HG03575 (cell line): ENCODE measurements at regions not wholly inside any gene's neighbourhood (a gene's known extent, or its start where the extent isn't known, plus 50 kb on each side); places are given as distances from the start of the nearest gene placed in this dataset.

Experiments used
- ATAC-seq: cut with Tn5 transposase; IDR thresholded peaks from one replicate; pipeline ENCODE4 v1.9.1; 2021; ENCODE audit not compliant: unreplicated experiment, insufficient number of reproducible peaks, low FRiP score; ENCODE audit errors: extremely low read depth

DNA sequence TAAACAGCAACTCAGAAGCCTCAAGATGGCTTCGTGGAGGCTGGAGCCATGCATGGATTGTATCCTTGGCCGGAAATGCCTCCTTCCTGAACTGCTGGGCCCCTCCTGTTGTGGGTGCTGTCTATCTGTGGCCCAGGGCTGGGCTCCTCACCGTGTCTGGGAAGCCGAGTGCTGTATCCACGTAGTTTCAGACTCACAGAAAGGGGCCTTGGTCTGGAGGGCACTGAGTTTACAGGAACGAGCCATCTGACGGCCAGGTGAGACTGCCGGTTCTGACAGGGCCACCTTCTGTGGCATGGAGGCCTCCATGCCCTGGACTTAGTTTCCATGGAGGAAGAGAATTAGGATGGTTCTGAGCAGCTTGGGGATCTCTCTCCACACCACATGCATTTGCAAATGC, 142.2 kb downstream of the ERMARD start:
- no peak for ATAC-seq

DNA sequence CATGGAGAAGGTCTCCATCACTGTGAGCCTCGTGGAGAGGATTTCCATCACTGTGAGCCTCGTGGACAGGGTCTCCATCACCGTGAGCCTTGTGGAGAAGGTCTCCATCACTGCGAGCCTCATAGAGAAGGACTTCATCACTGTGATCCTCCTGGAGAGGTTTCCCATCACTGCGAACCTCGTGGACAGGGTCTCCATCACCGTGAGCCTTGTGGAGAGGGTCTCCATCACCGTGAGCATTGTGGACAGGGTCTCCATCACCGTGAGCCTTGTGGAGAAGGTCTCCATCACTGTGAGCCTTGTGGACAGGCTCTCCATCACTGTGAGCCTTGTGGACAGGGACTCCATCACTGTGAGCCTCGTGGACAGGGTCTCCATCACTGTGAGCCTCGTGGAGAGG, 140.4 kb downstream of the ERMARD start:
- no peak for ATAC-seq

DNA sequence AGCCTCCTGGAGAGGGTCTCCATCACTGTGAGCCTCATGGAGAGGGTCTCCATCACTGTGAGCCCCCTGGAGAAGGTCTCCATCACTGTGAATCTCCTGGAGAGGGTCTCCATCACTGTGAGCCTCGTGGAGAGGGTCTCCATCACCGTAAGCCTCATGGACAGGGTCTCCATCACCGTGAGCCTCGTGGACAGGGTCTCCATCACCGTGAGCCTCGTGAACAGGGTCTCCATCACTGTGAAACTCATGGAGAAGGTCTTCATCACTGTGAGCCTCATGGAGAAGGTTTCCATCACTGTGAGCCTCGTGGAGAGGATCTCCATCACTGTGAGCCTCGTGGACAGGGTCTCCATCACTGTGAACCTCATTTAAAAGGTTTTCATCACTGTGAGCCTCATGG, 140.0 kb downstream of the ERMARD start:
- ATAC-seq = no peak

DNA sequence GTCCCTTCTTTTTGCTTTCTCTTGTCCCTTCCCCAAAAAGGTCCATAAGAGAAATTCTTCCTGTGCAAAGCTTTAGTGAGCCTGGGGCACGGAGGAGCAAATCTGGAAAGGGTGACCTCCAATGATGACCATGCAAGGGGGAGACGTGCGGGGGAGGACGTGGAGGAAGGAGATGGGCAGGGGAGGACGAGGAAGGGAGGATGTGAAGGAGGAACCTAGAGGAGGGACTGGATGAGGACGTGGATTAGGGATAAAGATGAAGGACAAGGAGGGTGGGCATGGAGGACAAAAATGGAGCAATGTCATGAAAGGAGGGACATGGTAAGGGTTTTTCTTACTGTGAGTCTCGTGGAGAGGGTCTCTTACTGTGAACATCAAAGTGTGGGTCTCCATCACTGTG, 139.5 kb downstream of the ERMARD start:
- no peak for ATAC-seq

DNA sequence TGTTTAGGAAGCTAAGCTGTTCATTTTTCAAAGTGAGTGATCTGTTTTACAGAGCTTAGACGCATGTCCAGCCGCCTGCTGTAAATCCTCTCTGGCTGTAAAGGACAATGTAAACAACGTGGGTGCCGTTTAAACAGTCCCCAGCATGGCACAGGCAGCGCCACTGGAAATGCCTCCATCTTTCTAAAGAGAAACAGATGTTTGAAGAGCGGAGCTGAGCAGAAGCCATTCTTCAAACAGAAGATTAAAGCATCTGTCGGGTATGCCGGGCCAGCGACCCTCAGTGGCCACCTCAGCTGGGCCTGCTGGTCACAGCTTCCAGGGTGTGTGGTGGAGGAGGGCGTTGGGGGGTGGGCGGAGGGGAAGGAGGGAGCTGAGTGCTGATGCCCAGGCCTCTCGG, 138.6 kb downstream of the ERMARD start:
- ATAC-seq = no peak

DNA sequence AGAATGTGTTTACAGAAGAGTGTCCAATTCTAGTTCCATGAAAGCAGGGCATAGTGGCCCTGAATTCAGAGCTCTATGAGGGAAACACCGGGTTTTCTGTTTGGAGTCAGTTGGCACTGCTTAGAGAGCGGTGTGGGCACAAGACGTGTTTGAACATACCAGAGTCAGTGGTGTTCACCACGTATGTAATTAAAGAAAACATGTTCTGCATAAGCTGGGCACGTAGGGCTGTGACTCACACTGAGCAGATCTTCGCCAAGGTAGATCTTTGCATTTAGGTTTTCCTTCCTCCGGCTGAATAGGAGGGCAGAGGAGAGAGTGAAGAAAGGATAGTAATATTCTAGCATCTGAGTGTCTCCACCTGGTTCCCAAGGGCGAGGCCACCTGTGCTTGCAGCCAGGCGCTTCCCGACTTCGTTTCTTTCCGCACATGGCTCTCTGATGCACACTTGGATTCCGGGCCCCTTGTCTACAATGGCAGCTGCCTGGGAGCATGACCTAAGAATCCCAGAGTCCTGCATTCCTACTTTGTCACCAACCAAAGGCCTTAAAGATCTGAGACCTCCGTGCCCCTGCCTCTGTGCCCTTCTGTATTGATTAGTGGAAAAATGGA, 136.2 kb downstream of the ERMARD start:
- ATAC-seq = no peak

DNA sequence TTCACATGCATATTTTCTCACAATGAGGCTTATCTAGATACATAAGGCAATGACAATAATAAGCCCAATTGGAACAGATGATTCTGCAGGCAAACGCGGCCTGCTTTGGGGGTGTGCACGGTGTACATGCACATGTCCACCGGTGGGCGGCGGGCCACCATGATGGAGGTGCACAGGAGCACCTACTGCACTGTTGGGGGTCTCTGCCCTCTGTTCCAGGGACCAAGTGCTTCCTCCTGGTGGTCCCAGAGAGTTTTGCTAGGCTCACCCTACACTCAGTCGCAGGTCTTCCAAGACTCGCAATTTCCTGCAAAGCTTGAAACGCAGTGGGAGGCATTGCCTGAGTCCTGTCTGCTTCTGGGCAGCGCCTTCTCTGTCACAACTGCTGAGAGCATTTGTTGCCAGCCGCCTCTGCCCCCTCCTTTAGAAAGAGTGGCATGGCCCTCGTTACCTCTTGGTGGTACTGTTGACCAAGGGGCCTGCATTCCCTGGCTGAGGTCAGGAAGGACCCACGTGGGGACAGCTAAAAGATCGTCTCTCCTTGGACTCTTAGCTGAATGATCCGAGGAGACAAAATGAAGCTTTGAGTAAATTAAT, 135.3 kb downstream of the ERMARD start:
- no peak for ATAC-seq

DNA sequence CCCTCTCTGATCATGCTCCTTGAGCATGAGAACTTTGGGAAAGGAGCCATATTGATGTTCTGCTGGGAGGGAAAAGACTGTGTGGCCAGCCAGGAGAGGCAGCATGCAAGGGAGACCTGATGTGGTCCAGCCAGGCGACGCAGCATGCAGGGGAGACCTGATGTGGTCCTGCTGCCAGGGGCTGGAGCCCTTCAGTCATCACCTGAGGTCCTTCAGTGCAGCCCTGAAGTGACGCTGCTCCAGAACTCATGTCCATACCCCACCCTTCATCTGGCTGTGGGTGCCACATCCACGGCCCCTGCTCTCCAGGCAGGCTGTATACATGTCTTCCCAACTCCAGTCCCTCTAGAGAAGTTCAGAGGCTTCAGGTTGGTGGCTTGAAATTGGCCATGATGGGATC, 134.4 kb downstream of the ERMARD start:
- no peak for ATAC-seq

DNA sequence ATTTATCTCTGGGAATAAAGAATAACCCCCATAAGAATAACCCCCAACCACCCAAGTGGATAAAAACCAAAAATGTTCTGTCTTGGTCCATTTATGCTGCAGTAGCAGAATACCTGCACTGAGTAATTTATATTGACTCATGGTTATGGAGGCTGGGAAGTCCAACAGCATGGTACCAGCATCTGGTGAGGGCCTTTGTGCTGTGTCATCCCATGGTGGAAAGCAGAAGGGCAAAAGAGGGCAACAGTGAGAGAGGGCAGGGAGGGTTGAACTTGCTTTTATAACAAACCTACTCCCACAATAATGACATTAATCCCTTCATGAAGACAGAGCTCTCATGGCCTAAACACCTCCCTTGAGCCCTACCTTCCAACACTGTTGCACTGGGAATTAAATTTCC, 133.7 kb downstream of the ERMARD start:
- no peak for ATAC-seq

DNA sequence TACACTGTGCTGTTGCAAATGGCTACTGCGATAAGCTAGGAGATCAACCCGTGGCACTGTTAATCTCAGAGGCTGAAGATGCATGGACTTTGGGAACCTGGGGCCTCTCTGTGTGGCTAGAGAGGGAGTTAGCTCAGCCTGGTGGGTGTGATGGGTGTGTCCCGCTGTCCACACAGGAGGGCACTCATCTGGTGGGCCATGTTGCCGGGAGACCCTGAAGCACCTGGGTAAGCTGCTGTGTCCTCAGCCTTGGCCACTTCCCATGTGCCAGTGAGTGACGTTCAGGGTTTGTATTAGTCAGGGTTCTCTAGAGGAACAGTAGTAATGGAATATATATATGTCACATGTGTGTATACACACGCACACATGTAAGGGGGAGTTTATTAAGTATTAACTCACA, 132.7 kb downstream of the ERMARD start:
- no peak for ATAC-seq

DNA sequence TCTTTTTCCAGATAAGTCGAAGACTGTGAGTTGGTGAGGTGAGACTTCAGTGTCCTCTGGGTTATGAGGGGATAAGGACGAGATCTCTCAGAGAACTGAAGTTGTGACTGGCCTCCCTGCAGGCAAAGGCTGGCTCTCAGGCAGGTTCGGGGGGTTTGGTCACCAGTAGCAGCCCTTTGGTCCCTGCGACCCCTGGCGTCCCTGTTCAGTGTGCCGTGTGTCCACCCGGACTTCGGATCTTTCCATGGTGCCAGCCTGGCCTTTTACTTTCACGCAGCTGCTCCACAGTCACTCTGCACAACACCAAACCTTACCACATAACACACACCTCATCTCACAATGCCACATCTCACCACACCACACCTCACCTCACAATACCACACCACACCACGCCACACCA, 131.9 kb downstream of the ERMARD start:
- ATAC-seq = no peak

DNA sequence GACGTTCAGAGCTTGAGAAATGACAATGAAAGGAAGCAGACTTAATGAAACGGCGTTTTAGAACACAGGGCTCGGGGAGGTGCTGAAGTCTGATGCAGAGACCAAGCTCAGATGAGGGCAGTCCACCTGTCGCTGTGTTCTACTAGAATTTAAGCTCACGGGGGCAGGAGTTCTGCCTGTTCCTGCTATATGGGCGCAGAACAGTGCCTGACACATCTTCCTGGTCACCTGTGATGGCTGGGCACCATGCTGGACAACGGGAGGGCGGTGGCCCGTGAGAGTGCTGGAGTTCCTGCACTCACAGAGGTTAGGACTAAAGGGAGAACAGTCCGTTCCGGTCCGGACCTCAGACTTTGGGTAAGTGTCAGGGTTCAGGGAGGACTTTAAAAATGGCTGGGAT, 130.6 kb downstream of the ERMARD start:
- ATAC-seq = no peak

DNA sequence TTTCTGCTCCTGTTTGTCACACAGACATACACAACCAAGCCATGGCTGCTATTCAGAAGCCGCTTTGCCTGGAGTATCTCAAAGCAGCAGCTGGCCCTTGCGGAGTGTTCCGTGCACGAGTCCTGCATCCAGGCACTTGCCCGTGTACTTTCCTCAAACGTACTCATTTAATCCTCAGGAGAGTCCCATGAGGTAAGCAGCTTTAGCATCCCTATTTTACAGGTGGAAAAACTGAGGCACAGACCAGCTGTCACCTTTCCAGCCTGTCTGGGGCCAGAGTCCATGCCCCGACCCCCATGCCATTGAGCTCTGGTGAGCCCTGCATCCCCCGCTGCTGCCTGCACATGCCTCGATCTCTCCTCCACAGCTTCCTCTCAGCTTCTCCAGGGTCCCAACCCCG, 130.0 kb downstream of the ERMARD start:
- ATAC-seq = no peak

DNA sequence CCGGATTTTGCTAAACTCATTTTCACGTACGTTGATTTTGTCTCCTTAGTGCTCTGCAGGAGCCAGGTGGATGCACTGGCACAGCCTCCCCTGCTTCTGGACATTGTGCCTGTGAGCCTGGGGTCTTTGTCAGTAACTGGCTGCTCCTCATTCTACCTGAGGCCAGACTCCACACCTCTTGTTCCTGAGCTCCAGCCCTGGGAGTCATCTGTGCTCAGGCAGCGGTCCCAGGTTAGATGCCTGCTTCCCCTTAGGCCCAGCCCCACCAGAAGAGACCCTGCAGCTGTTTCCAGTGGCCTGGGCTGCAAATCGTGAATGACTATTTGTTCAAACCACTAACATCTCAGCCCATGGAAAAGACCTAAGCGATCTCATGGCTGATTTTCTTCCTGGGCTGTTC, 129.1 kb downstream of the ERMARD start:
- ATAC-seq = no peak

DNA sequence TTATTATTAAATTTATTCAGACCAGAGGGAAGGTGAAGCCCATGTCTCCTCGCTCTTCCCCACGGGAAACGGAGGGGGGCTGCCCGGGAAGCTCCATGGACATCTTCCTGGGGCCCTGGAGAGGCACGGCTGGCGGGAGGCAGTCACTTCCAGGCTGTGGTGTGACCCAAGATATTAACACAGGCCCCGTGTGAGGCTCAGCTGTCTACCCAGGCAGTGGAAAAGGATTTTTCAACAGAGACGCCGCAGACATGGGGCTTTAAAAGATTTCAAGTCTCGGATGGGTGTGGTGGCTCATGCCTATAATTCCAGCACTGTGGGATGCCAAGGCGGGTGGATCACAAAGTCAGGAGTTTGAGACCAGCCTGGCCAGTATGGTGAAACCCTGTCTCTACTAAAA, 117.9 kb downstream of the ERMARD start:
- no peak for ATAC-seq

DNA sequence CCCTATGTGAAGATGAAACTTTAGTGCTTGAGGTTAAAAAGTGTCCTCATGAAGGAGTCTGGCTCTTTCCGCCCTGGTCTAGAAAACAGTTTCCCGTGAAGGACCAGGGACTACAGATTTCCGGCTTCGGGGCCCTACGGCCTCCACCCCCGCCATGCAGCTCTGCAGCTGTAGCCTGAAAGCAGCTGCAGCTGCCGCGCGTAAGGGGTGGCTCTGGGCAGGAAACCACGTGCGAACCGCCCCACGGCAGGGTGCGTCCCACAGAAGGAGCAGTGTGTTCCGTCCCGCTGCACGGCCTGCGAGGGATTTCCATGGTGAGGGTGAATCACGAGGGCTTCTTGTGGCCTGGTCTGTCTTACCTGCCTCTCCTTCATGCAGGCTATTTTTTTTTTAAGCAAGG, 117.0 kb downstream of the ERMARD start:
- ATAC-seq = no peak

DNA sequence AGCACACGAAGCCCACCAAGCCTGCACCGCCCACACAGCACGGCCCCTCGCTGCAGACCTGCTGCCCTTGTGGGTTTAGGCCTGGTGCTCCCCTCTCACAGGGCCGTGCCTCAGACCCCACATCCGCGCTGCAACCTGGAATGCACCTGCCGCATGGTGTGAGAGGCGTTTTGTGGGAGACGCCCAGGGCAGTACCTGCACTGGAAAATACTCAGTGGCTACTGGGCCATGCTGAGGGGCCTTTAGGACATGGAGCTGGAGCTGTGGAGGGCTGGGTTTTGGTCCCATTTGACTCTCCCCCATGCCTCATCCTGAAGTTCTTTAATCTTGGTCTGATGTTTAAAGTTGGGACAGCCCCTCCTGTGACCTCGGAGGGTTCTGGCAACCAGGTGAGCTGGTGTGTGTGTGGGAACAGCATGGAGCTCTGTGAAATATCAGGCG, 116.3 kb downstream of the ERMARD start:
- no peak for ATAC-seq

DNA sequence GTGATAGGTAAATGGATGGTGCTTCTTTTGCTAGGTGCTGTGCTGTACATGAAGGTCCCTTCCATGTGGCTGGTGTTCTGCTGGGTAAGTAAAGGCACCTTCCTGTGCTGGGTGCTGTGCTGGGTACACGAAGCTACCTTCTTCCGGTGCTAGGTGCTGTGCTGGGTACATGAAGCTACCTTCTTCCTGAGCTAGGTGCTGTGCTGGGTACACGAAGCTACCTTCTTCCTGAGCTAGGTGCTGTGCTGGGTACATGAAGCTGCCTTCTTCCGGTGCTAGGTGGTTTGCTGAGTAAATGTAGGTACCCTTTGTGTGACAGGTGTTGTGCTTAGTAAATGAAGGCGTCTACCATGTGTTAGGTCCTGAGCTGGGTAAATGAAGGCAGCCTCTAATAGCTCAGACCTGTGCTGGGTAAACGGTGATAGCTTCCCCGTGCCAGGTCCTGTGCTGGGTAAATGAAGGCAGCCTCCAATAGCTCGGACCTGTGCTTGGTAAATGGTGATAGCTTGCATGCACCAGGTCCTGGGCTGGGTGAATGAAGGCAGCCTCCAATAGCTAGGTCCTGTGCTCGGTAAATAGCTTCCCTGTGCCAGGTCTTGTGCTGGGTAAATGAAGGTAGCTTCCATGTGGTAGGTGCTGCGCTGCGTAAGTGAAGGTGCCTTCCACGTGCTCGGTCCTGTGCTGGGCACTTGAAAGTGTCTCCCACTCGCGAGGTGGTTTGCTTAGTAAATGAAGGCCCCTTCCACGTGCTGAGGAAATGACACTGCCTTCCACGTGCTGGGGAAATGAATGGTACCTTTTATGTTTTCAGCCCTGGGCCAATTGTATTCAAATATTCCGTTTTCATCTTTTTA, 115.5 kb downstream of the ERMARD start:
- no peak for ATAC-seq

DNA sequence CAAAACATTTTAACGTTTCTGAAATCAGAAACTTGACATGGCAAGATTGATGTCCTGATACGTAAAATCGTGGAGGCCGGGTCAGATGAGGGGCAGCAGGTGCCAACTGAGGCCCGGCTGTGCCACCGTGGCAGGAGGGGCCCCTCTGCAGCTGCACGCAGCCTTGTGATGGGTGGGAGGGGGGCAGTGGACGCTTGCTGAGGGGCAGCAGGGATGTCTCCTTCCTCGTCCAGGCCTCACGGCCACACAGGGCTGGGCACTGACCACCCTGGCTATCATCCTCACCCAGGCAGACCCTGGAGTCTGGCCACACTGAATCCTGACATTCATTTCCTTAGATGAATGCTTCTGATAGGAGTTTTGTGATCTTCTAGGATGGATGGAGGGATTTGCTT, 114.7 kb downstream of the ERMARD start:
- ATAC-seq = no peak

DNA sequence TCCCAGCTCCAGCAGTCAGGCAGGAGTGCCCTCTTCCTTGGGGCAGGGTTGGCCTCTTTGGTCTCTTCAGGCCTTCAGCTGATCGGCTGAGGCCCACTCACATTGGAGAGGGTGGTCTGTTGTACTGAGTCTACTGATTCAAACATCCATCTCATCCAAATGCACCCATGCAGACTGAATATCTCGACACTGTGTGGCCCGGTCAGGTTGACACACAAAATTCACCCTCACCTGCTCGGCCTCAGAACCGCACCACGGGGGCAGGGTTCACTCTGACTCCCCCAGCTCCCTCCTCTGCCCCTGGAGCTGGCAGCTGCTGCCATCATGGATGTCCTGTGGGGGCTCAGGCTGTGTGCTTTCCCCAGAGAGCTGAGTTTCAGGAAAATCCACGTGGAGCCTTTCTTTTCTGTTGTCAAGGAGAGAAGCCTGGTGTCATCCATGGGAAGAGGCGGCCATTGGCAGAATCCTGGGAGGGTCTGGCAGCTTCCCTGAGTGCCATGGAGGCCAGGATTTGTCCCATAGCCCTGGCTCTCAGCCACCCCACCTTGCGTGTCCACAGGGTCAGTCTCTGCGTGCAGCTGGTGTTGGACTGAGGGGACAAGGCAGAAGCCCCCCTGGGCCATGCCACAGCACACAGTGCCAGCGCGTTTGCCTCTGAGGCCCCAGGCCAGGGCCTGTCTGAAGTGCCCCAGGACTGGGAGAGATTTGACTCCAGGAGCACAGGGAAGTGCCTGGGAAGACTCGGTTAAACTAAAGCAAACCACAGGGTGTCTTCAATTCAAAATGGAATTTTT, 114.1 kb downstream of the ERMARD start:
- ATAC-seq = no peak
